ENCODE measurements at regions not wholly inside any gene's neighbourhood (a gene's known extent, or its start where the extent isn't known, plus 50 kb on each side); places are given as distances from the start of the nearest gene placed in this dataset.

DNA sequence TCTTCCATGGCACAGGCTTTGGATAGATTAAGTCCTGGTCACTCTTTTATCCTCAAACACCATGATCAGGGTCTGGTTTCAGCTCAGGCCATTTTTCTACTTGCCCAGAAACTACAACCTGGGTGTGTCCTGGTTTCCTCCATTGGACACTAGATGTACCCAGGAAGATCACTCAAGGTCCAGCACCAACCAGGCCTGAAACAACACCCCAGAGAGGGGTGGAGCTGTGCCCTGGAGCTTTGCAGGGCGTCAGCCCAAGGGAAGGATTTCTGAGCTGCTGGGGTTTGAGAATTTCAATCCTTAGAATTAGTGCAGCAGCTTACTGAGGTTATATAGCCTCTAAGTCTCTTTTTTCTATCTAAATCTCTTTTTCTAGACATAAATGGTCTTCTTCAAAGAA lies 722.0 kb downstream of the MTRR start:
- H2AFZ ChIP-seq (ENCODE audit: low read depth) = no peak overlapping the region
- TF ChIP-seq FOXJ3 (CRISPR knock-in tag; IDR thresholded peaks at IDR 0.05) = no peak
- TF ChIP-seq NFIC (IDR thresholded peaks at IDR 0.05; ENCODE audit: borderline replicate concordance) = no peak
- TF ChIP-seq CHD2 (IDR thresholded peaks at IDR 0.05; ENCODE audit: low read length, partially characterized antibody) = no peak
- TF ChIP-seq FOXM1 (IDR thresholded peaks at IDR 0.05; ENCODE audit: low read depth) = no peak
- TF ChIP-seq NRF1 (IDR thresholded peaks at IDR 0.05; ENCODE audit: low read depth, low read length) = no peak
- TF ChIP-seq MEF2A (IDR thresholded peaks at IDR 0.05; ENCODE audit: borderline replicate concordance, low read depth) = no peak
- TF ChIP-seq, protein P1, sequence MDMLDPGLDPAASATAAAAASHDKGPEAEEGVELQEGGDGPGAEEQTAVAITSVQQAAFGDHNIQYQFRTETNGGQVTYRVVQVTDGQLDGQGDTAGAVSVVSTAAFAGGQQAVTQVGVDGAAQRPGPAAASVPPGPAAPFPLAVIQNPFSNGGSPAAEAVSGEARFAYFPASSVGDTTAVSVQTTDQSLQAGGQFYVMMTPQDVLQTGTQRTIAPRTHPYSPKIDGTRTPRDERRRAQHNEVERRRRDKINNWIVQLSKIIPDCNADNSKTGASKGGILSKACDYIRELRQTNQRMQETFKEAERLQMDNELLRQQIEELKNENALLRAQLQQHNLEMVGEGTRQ (IDR thresholded peaks at IDR 0.05; ENCODE audit: borderline replicate concordance, low read depth, low read length) = no peak
- TF ChIP-seq, protein P2, sequence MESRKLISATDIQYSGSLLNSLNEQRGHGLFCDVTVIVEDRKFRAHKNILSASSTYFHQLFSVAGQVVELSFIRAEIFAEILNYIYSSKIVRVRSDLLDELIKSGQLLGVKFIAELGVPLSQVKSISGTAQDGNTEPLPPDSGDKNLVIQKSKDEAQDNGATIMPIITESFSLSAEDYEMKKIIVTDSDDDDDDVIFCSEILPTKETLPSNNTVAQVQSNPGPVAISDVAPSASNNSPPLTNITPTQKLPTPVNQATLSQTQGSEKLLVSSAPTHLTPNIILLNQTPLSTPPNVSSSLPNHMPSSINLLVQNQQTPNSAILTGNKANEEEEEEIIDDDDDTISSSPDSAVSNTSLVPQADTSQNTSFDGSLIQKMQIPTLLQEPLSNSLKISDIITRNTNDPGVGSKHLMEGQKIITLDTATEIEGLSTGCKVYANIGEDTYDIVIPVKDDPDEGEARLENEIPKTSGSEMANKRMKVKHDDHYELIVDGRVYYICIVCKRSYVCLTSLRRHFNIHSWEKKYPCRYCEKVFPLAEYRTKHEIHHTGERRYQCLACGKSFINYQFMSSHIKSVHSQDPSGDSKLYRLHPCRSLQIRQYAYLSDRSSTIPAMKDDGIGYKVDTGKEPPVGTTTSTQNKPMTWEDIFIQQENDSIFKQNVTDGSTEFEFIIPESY (IDR thresholded peaks at IDR 0.05; ENCODE audit: borderline replicate concordance, low read depth) = no peak
- TF ChIP-seq, protein P3, sequence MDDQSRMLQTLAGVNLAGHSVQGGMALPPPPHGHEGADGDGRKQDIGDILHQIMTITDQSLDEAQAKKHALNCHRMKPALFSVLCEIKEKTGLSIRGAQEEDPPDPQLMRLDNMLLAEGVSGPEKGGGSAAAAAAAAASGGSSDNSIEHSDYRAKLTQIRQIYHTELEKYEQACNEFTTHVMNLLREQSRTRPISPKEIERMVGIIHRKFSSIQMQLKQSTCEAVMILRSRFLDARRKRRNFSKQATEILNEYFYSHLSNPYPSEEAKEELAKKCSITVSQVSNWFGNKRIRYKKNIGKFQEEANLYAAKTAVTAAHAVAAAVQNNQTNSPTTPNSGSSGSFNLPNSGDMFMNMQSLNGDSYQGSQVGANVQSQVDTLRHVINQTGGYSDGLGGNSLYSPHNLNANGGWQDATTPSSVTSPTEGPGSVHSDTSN (IDR thresholded peaks at IDR 0.05) = no peak
- no peak for TF ChIP-seq SIN3A (IDR thresholded peaks at IDR 0.05; ENCODE audit: borderline replicate concordance, low read depth, low read length)
- no peak for DNase-seq
- H3K27me3 ChIP-seq (ENCODE audit: insufficient read depth) = no peaks in the 10 kb centered on the region; the same call in 1 of the 2 replicates
- H3K4me1 ChIP-seq (ENCODE audit: control insufficient read depth in 1 of 2, insufficient read depth in 2 of 2, low read depth in 1 of 2, low read length in 1 of 2) = no peaks in the 10 kb centered on the region
- H3K4me2 ChIP-seq = no peak overlapping the region
- H3F3A ChIP-seq (replicated peaks; ENCODE audit: insufficient read depth) = no peaks in the 10 kb centered on the region
- H3K79me2 ChIP-seq (ENCODE audit: insufficient read depth) = no peaks in the 10 kb centered on the region
- no peaks in the 10 kb centered on the region for H4K20me1 ChIP-seq (ENCODE audit: insufficient read depth)
- H3K36me3 ChIP-seq (replicated peaks in 1 of 2; ENCODE audit: control insufficient read depth in 1 of 2, insufficient read depth in 2 of 2, low read length in 1 of 2) = no peaks in the 10 kb centered on the region
- CTCF ChIA-PET = no interaction called here
- 0% methylated on average over 1 of the region's 1 CpG for WGBS (ENCODE audit: low lambda C conversion rate)
- POLR2A ChIA-PET = no interaction called here
- H3K4me3 ChIP-seq (ENCODE audit: low read depth in 2 of 2, low read length in 1 of 2) = no peak overlapping the region
- H3K27ac ChIP-seq (ENCODE audit: low read depth in 2 of 2, low read length in 1 of 2) = no peak overlapping the region
- no peaks in the 10 kb centered on the region for H3K9me3 ChIP-seq
- no peak overlapping the region for H3K9ac ChIP-seq
- no peaks in the 10 kb centered on the region for H3K9me2 ChIP-seq

DNA sequence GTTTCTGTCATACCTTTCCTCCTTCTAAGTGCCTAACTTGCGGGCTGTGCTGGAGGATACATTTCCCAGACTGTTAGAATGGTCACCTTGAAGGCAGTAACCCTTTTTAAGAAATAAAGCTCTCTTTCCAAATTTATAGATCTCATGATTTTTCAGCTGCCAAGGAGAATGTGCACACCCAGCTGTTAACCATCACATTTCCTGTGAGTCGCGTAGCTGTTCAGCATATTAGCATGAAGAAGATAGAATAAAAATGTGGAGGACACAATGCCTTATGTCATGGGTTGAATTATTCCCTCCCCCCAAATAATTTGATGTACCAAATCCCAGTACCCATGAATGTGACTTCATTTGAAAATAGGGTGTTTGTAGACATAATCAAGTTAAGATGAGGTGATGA lies 729.4 kb downstream of the MTRR start:
- ChIA-PET CTCF (no interaction called here), POLR2A (no interaction called here)
- Histone ChIP-seq H4K20me1 (ENCODE audit: insufficient read depth) (no peaks in the 10 kb centered on the region), H3K36me3 (replicated peaks in 1 of 2; ENCODE audit: control insufficient read depth in 1 of 2, insufficient read depth in 2 of 2, low read length in 1 of 2) (no peaks in the 10 kb centered on the region), H3K27me3 (ENCODE audit: insufficient read depth) (no peaks in the 10 kb centered on the region; the same call in 1 of the 2 replicates), H3F3A (replicated peaks; ENCODE audit: insufficient read depth) (no peaks in the 10 kb centered on the region), H3K4me2 (no peak overlapping the region), H2AFZ (ENCODE audit: low read depth) (no peak overlapping the region), H3K4me1 (ENCODE audit: control insufficient read depth in 1 of 2, insufficient read depth in 2 of 2, low read depth in 1 of 2, low read length in 1 of 2) (no peaks in the 10 kb centered on the region), H3K27ac (ENCODE audit: low read depth in 2 of 2, low read length in 1 of 2) (no peak overlapping the region), H3K79me2 (ENCODE audit: insufficient read depth) (no peaks in the 10 kb centered on the region), H3K9me3 (no peaks in the 10 kb centered on the region), H3K4me3 (ENCODE audit: low read depth in 2 of 2, low read length in 1 of 2) (no peak overlapping the region), H3K9me2 (no peaks in the 10 kb centered on the region), H3K9ac (no peak overlapping the region)
- TF ChIP-seq GABPA (IDR thresholded peaks at IDR 0.05; ENCODE audit: low read depth) (no peak), MEF2A (IDR thresholded peaks at IDR 0.05; ENCODE audit: borderline replicate concordance, low read depth) (no peak), POLR2AphosphoS5 (IDR thresholded peaks at IDR 0.05; ENCODE audit: low read depth, low read length) (no peak), TAF1 (IDR thresholded peaks at IDR 0.05; ENCODE audit: borderline replicate concordance, low read depth, low read length) (no peak)
- TF ChIP-seq, protein P2 (IDR thresholded peaks at IDR 0.05; ENCODE audit: borderline replicate concordance, low read depth) = no peak
- no peak for DNase-seq
- WGBS (ENCODE audit: low lambda C conversion rate) = 73% methylated on average over 3 of the region's 3 CpGs

Measured in SK-N-SH (cell line).